Transverse colon (tissue), 4 donors: ENCODE measurements at regions not wholly inside any gene's neighbourhood (a gene's known extent, or its start where the extent isn't known, plus 50 kb on each side); places are given as distances from the start of the nearest gene placed in this dataset.

ENCODE experiments used
- POLR2A ChIP-seq: fragments of 450-650 bp; IDR thresholded peaks from one replicate; pipeline ENCODE4 v1.6.1; 2016; ENCODE audit warnings: antibody characterized with exemption, mild to moderate bottlenecking, moderate library complexity
- POLR2AphosphoS5 ChIP-seq, 3 donors: sonication (generic); formaldehyde crosslinking; IDR thresholded peaks; one replicate each; pipeline ENCODE4 v1.6.1; 2016; ENCODE audit warnings: antibody characterized with exemption in 3 of 3
- TF ChIP-seq, protein P1 (sequence below), 5 experiments: fragments of 200-600 bp in 3 of 5; fragments of 450-650 bp in 2 of 5; sonication (generic) in 3 of 5; IDR thresholded peaks; 1 replicate in 2 of 5; 2 replicates in 3 of 5; pipeline ENCODE4 v1.5.1; 2016 to 2017; ENCODE audit warnings: antibody characterized with exemption in 5 of 5, inconsistent platforms in 3 of 5, mild to moderate bottlenecking in 2 of 5, moderate library complexity in 1 of 5

DNA sequence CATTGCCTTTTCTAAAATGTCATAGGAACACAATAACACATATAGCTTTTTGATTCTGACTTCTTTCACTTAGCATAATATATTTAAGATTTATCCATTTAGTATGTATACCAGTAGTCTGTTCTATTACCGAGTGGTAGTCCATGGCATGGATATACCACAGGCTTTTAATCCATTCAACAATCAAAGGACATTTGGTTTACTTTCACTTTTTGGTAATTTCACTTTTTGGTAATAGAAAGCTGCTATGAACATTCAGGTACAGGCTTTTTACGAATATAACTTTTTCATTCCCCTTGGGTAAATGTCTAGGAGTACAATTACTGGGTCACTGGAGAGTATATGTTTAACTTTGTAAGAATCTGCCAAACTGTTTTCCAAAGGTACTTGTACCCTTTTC, 100.7 kb upstream of the PRICKLE1 start:
- TF ChIP-seq, protein P1, sequence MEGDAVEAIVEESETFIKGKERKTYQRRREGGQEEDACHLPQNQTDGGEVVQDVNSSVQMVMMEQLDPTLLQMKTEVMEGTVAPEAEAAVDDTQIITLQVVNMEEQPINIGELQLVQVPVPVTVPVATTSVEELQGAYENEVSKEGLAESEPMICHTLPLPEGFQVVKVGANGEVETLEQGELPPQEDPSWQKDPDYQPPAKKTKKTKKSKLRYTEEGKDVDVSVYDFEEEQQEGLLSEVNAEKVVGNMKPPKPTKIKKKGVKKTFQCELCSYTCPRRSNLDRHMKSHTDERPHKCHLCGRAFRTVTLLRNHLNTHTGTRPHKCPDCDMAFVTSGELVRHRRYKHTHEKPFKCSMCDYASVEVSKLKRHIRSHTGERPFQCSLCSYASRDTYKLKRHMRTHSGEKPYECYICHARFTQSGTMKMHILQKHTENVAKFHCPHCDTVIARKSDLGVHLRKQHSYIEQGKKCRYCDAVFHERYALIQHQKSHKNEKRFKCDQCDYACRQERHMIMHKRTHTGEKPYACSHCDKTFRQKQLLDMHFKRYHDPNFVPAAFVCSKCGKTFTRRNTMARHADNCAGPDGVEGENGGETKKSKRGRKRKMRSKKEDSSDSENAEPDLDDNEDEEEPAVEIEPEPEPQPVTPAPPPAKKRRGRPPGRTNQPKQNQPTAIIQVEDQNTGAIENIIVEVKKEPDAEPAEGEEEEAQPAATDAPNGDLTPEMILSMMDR (IDR thresholded peaks at IDR 0.05), result no peak
- no peak for TF ChIP-seq POLR2A
- TF ChIP-seq POLR2AphosphoS5 (IDR thresholded peaks at IDR 0.05), result no peak
